ENCODE measurements at regions not wholly inside any gene's neighbourhood (a gene's known extent, or its start where the extent isn't known, plus 50 kb on each side); places are given as distances from the start of the nearest gene placed in this dataset.

GRCh38 chr14:26841920-26842741, 244.3 kb upstream of the NOVA1 start:
- Histone ChIP-seq H3K36me3 (ENCODE audit: control insufficient read depth in 2 of 2, insufficient read depth in 2 of 2, low read length in 1 of 2) (no peaks in the 10 kb centered on the region), H3K27ac (ENCODE audit: low read depth in 2 of 2, low read length in 1 of 2) (peak overlapping the region in 1 of 2 donors; percentile 8), H3K27me3 (ENCODE audit: control insufficient read depth in 1 of 2, insufficient read depth in 2 of 2, low read length in 2 of 2) (no peaks in the 10 kb centered on the region), H3K4me1 (ENCODE audit: control insufficient read depth in 2 of 2, insufficient read depth in 2 of 2, low read length in 1 of 2) (peaks cover 0 to 2% of the 10 kb centered on the region in 2 donors), H3K9me3 (ENCODE audit: control insufficient read depth in 2 of 2, insufficient read depth in 1 of 2, low read depth in 1 of 2, low read length in 1 of 2) (no peaks in the 10 kb centered on the region), H3K4me3 (ENCODE audit: low read depth in 1 of 2, low read length in 2 of 2) (no peak overlapping the region)
- 36 to 57% methylated on average over 3 of the region's 3 CpGs for WGBS, 2 donors

GRCh38 chr14:26845151-26845818, 247.5 kb upstream of the NOVA1 start:
- H3K27ac ChIP-seq (ENCODE audit: low read depth in 2 of 2, low read length in 1 of 2) = no peak overlapping the region
- no peaks in the 10 kb centered on the region for H3K36me3 ChIP-seq (ENCODE audit: control insufficient read depth in 2 of 2, insufficient read depth in 2 of 2, low read length in 1 of 2)
- H3K27me3 ChIP-seq (ENCODE audit: control insufficient read depth in 1 of 2, insufficient read depth in 2 of 2, low read length in 2 of 2) = no peaks in the 10 kb centered on the region
- peaks cover 0 to 2% of the 10 kb centered on the region in 2 donors for H3K4me1 ChIP-seq (ENCODE audit: control insufficient read depth in 2 of 2, insufficient read depth in 2 of 2, low read length in 1 of 2)
- 61 to 79% methylated on average over 6 of the region's 6 CpGs for WGBS, 2 donors
- H3K9me3 ChIP-seq (ENCODE audit: control insufficient read depth in 2 of 2, insufficient read depth in 1 of 2, low read depth in 1 of 2, low read length in 1 of 2) = no peaks in the 10 kb centered on the region
- H3K4me3 ChIP-seq (ENCODE audit: low read depth in 1 of 2, low read length in 2 of 2) = no peak overlapping the region

GRCh38 chr14:26846388-26846787, 248.6 kb upstream of the NOVA1 start:
- no peaks in the 10 kb centered on the region for H3K9me3 ChIP-seq (ENCODE audit: control insufficient read depth in 2 of 2, insufficient read depth in 1 of 2, low read depth in 1 of 2, low read length in 1 of 2)
- peaks cover 0 to 2% of the 10 kb centered on the region in 2 donors for H3K4me1 ChIP-seq (ENCODE audit: control insufficient read depth in 2 of 2, insufficient read depth in 2 of 2, low read length in 1 of 2)
- no peaks in the 10 kb centered on the region for H3K36me3 ChIP-seq (ENCODE audit: control insufficient read depth in 2 of 2, insufficient read depth in 2 of 2, low read length in 1 of 2)
- no peaks in the 10 kb centered on the region for H3K27me3 ChIP-seq (ENCODE audit: control insufficient read depth in 1 of 2, insufficient read depth in 2 of 2, low read length in 2 of 2)
- WGBS, 2 donors = 41 to 43% methylated on average over 2 of the region's 2 CpGs
- H3K4me3 ChIP-seq (ENCODE audit: low read depth in 1 of 2, low read length in 2 of 2) = no peak overlapping the region
- no peak overlapping the region for H3K27ac ChIP-seq (ENCODE audit: low read depth in 2 of 2, low read length in 1 of 2)

GRCh38 chr14:26849514-26849913, 251.7 kb upstream of the NOVA1 start:
- Histone ChIP-seq H3K27me3 (ENCODE audit: control insufficient read depth in 1 of 2, insufficient read depth in 2 of 2, low read length in 2 of 2) (no peaks in the 10 kb centered on the region), H3K9me3 (ENCODE audit: control insufficient read depth in 2 of 2, insufficient read depth in 1 of 2, low read depth in 1 of 2, low read length in 1 of 2) (no peaks in the 10 kb centered on the region), H3K27ac (ENCODE audit: low read depth in 2 of 2, low read length in 1 of 2) (no peak overlapping the region), H3K36me3 (ENCODE audit: control insufficient read depth in 2 of 2, insufficient read depth in 2 of 2, low read length in 1 of 2) (no peaks in the 10 kb centered on the region), H3K4me3 (ENCODE audit: low read depth in 1 of 2, low read length in 2 of 2) (no peak overlapping the region), H3K4me1 (ENCODE audit: control insufficient read depth in 2 of 2, insufficient read depth in 2 of 2, low read length in 1 of 2) (no peaks in the 10 kb centered on the region)
- WGBS, 2 donors = 65 to 77% methylated on average over 4 of the region's 4 CpGs

GRCh38 chr14:26851793-26852192, 254.0 kb upstream of the NOVA1 start:
- no peaks in the 10 kb centered on the region for H3K27me3 ChIP-seq (ENCODE audit: control insufficient read depth in 1 of 2, insufficient read depth in 2 of 2, low read length in 2 of 2)
- 84 to 87% methylated on average over 6 of the region's 6 CpGs for WGBS, 2 donors
- H3K36me3 ChIP-seq (ENCODE audit: control insufficient read depth in 2 of 2, insufficient read depth in 2 of 2, low read length in 1 of 2) = no peaks in the 10 kb centered on the region
- no peak overlapping the region for H3K4me3 ChIP-seq (ENCODE audit: low read depth in 1 of 2, low read length in 2 of 2)
- no peaks in the 10 kb centered on the region for H3K9me3 ChIP-seq (ENCODE audit: control insufficient read depth in 2 of 2, insufficient read depth in 1 of 2, low read depth in 1 of 2, low read length in 1 of 2)
- H3K4me1 ChIP-seq (ENCODE audit: control insufficient read depth in 2 of 2, insufficient read depth in 2 of 2, low read length in 1 of 2) = no peaks in the 10 kb centered on the region
- H3K27ac ChIP-seq (ENCODE audit: low read depth in 2 of 2, low read length in 1 of 2) = no peak overlapping the region

GRCh38 chr14:26855077-26855753, 257.4 kb upstream of the NOVA1 start:
- Histone ChIP-seq H3K4me1 (ENCODE audit: control insufficient read depth in 2 of 2, insufficient read depth in 2 of 2, low read length in 1 of 2) (no peaks in the 10 kb centered on the region), H3K36me3 (ENCODE audit: control insufficient read depth in 2 of 2, insufficient read depth in 2 of 2, low read length in 1 of 2) (no peaks in the 10 kb centered on the region), H3K27ac (ENCODE audit: low read depth in 2 of 2, low read length in 1 of 2) (no peak overlapping the region), H3K4me3 (ENCODE audit: low read depth in 1 of 2, low read length in 2 of 2) (no peak overlapping the region), H3K9me3 (ENCODE audit: control insufficient read depth in 2 of 2, insufficient read depth in 1 of 2, low read depth in 1 of 2, low read length in 1 of 2) (no peaks in the 10 kb centered on the region), H3K27me3 (ENCODE audit: control insufficient read depth in 1 of 2, insufficient read depth in 2 of 2, low read length in 2 of 2) (no peaks in the 10 kb centered on the region)
- 74 to 79% methylated on average over 7 of the region's 7 CpGs for WGBS, 2 donors

GRCh38 chr14:26856876-26857518, 259.2 kb upstream of the NOVA1 start:
- H3K4me3 ChIP-seq (ENCODE audit: low read depth in 1 of 2, low read length in 2 of 2) = no peak overlapping the region
- H3K4me1 ChIP-seq (ENCODE audit: control insufficient read depth in 2 of 2, insufficient read depth in 2 of 2, low read length in 1 of 2) = no peaks in the 10 kb centered on the region
- H3K9me3 ChIP-seq (ENCODE audit: control insufficient read depth in 2 of 2, insufficient read depth in 1 of 2, low read depth in 1 of 2, low read length in 1 of 2) = no peaks in the 10 kb centered on the region
- H3K27me3 ChIP-seq (ENCODE audit: control insufficient read depth in 1 of 2, insufficient read depth in 2 of 2, low read length in 2 of 2) = no peaks in the 10 kb centered on the region
- no peak overlapping the region for H3K27ac ChIP-seq (ENCODE audit: low read depth in 2 of 2, low read length in 1 of 2)
- H3K36me3 ChIP-seq (ENCODE audit: control insufficient read depth in 2 of 2, insufficient read depth in 2 of 2, low read length in 1 of 2) = no peaks in the 10 kb centered on the region
- WGBS, 2 donors = 52 to 58% methylated on average over 4 of the region's 4 CpGs

GRCh38 chr14:26859483-26859882, 261.6 kb upstream of the NOVA1 start:
- Histone ChIP-seq H3K27me3 (ENCODE audit: control insufficient read depth in 1 of 2, insufficient read depth in 2 of 2, low read length in 2 of 2) (no peaks in the 10 kb centered on the region), H3K36me3 (ENCODE audit: control insufficient read depth in 2 of 2, insufficient read depth in 2 of 2, low read length in 1 of 2) (no peaks in the 10 kb centered on the region), H3K27ac (ENCODE audit: low read depth in 2 of 2, low read length in 1 of 2) (no peak overlapping the region), H3K4me3 (ENCODE audit: low read depth in 1 of 2, low read length in 2 of 2) (no peak overlapping the region), H3K9me3 (ENCODE audit: control insufficient read depth in 2 of 2, insufficient read depth in 1 of 2, low read depth in 1 of 2, low read length in 1 of 2) (no peaks in the 10 kb centered on the region), H3K4me1 (ENCODE audit: control insufficient read depth in 2 of 2, insufficient read depth in 2 of 2, low read length in 1 of 2) (no peaks in the 10 kb centered on the region)
- WGBS, 2 donors = 80 to 86% methylated on average over 2 of the region's 2 CpGs

- whole genome bisulfite sequencing, 2 donors = 81 to 82% methylated on average over 3 of the region's 3 CpGs
- H3K4me3 ChIP-seq (ENCODE audit: low read depth in 1 of 2, low read length in 2 of 2) = no peak overlapping the region
- no peaks in the 10 kb centered on the region for H3K9me3 ChIP-seq (ENCODE audit: control insufficient read depth in 2 of 2, insufficient read depth in 1 of 2, low read depth in 1 of 2, low read length in 1 of 2)
- no peaks in the 10 kb centered on the region for H3K27me3 ChIP-seq (ENCODE audit: control insufficient read depth in 1 of 2, insufficient read depth in 2 of 2, low read length in 2 of 2)
- H3K36me3 ChIP-seq (ENCODE audit: control insufficient read depth in 2 of 2, insufficient read depth in 2 of 2, low read length in 1 of 2) = no peaks in the 10 kb centered on the region
- no peaks in the 10 kb centered on the region for H3K4me1 ChIP-seq (ENCODE audit: control insufficient read depth in 2 of 2, insufficient read depth in 2 of 2, low read length in 1 of 2)
- H3K27ac ChIP-seq (ENCODE audit: low read depth in 2 of 2, low read length in 1 of 2) = no peak overlapping the region
These were observed 262.3 kb upstream of the NOVA1 start for GRCh38 chr14:26860111-26860510.

All from esophagus (tissue), 2 donors.